Endothelial cell (in vitro differentiated cells): ENCODE measurements at regions not wholly inside any gene's neighbourhood (a gene's known extent, or its start where the extent isn't known, plus 50 kb on each side); places are given as distances from the start of the nearest gene placed in this dataset.
"Not testable (repeated sequence)": the region's sequence is repeated elsewhere in the genome, so short reads cannot be mapped to it uniquely, and the experiment has no call there.

Experiments used
- DNase-seq: peaks from one replicate; pipeline ENCODE4 v3.0.0; 2021; ENCODE audit warnings: low spot score
- H3K27ac Mint-ChIP-seq: one replicate; pipeline ENCODE4 v1.8.0; 2021; ENCODE audit warnings: mixed read lengths, inconsistent platforms; ENCODE audit not compliant: unreplicated experiment
- H3K27me3 Mint-ChIP-seq: one replicate; pipeline ENCODE4 v1.8.0; 2021; ENCODE audit warnings: mild to moderate bottlenecking, moderate library complexity, mixed read lengths, inconsistent platforms; ENCODE audit not compliant: unreplicated experiment
- H3K36me3 Mint-ChIP-seq: one replicate; pipeline ENCODE4 v1.8.0; 2021; ENCODE audit warnings: mild to moderate bottlenecking, low read depth, mixed read lengths, inconsistent platforms; ENCODE audit not compliant: unreplicated experiment
- H3K4me1 Mint-ChIP-seq: one replicate; pipeline ENCODE4 v1.8.0; 2021; ENCODE audit warnings: mild to moderate bottlenecking, mixed read lengths, inconsistent platforms; ENCODE audit not compliant: unreplicated experiment
- H3K4me3 Mint-ChIP-seq: one replicate; pipeline ENCODE4 v1.8.0; 2021; ENCODE audit warnings: mild to moderate bottlenecking, mixed read lengths, inconsistent platforms; ENCODE audit not compliant: unreplicated experiment
- H3K9me3 Mint-ChIP-seq: one replicate; pipeline ENCODE4 v1.8.0; 2021; ENCODE audit warnings: mixed read lengths, inconsistent platforms; ENCODE audit not compliant: unreplicated experiment
- TF ChIP-seq, protein P1 (sequence below): fragments of 200-600 bp; sonication (generic); IDR thresholded peaks from one replicate; pipeline ENCODE4 v1.5.0; 2021; ENCODE audit warnings: antibody characterized with exemption; ENCODE audit not compliant: unreplicated experiment

DNA sequence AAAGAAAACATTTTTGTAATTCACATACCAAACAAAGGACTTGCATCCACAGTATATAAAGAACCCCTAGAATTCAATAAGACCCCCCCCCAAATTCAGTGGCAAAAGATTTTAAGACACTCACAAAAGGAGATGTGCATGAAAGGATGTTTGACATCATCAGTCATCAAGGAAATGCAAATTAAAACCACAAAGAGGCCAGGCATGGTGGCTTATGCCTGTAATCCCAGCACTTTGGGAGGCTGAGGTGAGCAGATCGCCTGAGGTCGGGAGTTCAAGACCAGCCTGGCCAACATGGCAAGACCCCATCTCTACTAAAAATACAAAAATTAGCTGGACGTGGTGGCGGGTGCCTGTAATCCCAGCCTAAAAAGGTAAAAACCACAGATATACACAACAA lies 61.3 kb downstream of the AIPL1 start:
- not testable (repeated sequence) for H3K27me3 Mint-ChIP-seq, H3K4me3 Mint-ChIP-seq, H3K9me3 Mint-ChIP-seq, H3K27ac Mint-ChIP-seq, DNase-seq, H3K36me3 Mint-ChIP-seq
- H3K4me1 Mint-ChIP-seq = peaks cover 12% of the 10 kb centered on the region

DNA sequence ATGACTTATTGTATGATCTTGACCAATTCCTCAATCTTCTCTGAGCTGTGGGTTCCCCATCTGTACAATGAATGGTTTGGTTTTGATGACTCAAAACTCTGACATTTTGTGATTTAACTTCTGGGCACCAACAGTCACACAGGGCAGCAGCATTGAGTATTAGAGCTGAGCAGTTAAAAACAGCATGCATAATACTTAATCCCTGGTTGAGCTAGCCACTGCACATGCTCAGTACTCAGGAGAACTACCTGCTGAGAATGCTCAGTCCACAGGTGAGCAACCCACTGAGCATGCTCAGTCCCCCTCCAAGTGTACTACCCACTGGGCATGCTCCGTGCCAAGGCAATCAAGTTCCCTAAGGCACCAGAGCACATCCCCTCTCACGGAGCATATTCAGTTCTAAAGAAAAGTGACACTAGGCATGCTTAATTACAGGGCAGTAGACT lies 68.7 kb downstream of the AIPL1 start:
- peaks cover 2% of the 10 kb centered on the region for H3K27me3 Mint-ChIP-seq
- no peak overlapping the region for H3K4me3 Mint-ChIP-seq
- no peaks in the 10 kb centered on the region for H3K36me3 Mint-ChIP-seq
- no peak for DNase-seq
- no peaks in the 10 kb centered on the region for H3K9me3 Mint-ChIP-seq
- TF ChIP-seq, protein P1, sequence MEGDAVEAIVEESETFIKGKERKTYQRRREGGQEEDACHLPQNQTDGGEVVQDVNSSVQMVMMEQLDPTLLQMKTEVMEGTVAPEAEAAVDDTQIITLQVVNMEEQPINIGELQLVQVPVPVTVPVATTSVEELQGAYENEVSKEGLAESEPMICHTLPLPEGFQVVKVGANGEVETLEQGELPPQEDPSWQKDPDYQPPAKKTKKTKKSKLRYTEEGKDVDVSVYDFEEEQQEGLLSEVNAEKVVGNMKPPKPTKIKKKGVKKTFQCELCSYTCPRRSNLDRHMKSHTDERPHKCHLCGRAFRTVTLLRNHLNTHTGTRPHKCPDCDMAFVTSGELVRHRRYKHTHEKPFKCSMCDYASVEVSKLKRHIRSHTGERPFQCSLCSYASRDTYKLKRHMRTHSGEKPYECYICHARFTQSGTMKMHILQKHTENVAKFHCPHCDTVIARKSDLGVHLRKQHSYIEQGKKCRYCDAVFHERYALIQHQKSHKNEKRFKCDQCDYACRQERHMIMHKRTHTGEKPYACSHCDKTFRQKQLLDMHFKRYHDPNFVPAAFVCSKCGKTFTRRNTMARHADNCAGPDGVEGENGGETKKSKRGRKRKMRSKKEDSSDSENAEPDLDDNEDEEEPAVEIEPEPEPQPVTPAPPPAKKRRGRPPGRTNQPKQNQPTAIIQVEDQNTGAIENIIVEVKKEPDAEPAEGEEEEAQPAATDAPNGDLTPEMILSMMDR = no peak
- peaks cover 2% of the 10 kb centered on the region for H3K4me1 Mint-ChIP-seq
- H3K27ac Mint-ChIP-seq = no peak overlapping the region

DNA sequence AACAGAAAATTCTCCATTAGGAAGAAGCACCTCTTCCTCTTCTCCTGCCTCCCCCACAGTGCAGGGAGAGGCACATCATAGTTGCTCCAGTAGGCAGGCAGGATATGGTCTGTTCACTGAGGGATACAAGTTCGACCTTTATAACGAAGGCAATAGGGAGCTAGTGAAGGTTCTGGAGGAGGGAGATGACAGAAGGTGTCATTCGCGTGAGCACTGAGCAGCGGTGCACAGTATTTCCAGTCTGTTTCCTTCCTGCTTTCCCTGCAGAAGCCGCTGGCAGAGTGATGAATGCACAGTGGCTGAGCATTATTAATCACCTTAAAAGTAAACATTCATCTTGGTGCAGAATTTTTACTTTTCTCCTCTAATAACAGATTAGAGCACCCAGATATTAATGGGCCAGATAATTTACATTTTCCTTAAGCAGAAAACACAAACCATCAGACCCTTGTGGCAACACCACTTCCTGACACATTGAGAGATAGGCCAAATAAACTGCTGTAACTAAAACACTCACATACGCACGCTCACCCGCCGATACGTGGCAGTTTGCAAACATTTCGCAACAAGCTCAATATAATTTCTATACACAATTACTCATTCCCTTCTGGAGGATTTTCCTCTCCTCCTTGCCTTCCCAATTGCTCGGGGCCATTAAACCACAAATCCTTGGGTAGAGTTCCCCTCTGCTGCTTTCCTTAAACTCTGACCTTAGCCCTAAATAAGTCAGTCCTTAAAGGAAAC lies 69.5 kb downstream of the AIPL1 start:
- no peak for DNase-seq
- Mint-ChIP-seq H3K27me3 (peaks cover 2% of the 10 kb centered on the region), H3K9me3 (no peaks in the 10 kb centered on the region), H3K27ac (no peak overlapping the region), H3K36me3 (no peaks in the 10 kb centered on the region), H3K4me1 (peaks cover 4% of the 10 kb centered on the region), H3K4me3 (no peak overlapping the region)
- TF ChIP-seq, protein P1 = no peak

DNA sequence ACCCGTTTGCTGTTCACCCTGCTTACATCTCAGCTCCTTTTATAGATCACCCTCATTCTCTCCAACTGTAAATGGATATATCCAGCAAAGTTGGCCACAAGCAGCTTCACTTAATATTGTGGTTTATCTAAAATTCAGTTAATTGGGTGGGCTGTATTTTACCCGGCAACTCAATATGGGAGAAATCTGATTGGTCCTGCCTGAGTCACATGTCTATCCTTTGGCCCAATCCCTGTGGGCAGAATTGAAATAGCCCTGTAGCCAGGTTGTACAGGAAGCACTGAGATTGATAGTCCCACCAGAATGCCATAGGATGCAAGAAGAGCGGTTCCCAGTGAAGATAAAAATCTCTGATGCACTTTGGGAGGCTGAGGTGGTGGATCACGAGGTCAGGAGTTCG lies 73.2 kb downstream of the AIPL1 start:
- Mint-ChIP-seq H3K4me1 (peaks cover 4% of the 10 kb centered on the region), H3K9me3 (no peaks in the 10 kb centered on the region), H3K36me3 (no peaks in the 10 kb centered on the region), H3K27me3 (peaks cover 2% of the 10 kb centered on the region), H3K27ac (no peak overlapping the region), H3K4me3 (no peak overlapping the region)
- no peak for DNase-seq
- TF ChIP-seq, protein P1 = no peak

DNA sequence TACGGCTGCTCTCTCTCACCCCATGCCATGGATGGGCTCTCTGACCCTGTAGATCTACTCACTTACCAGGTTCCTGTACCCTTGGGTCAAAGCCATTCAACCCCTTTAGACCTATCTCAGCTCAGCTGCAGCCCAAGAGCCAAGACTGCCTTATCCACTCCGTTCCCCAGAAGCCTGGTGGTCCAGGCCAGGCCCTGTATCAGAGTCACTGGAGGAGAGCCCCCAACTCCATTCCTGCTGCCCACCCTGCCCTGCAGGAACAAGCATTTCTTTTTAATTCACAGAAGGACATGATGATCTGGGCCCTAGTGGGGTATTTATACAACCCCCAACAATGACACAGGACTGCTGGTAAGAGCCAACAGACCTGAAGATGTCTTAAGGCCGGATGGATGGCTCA lies 76.8 kb downstream of the AIPL1 start:
- TF ChIP-seq, protein P1 = no peak
- Mint-ChIP-seq H3K4me3 (no peak overlapping the region), H3K27ac (no peak overlapping the region), H3K27me3 (no peaks in the 10 kb centered on the region), H3K4me1 (peaks cover 4% of the 10 kb centered on the region), H3K9me3 (no peaks in the 10 kb centered on the region), H3K36me3 (no peaks in the 10 kb centered on the region)
- DNase-seq = no peak
